GF-D8 (cell line): ENCODE measurements at regions not wholly inside any gene's neighbourhood (a gene's known extent, or its start where the extent isn't known, plus 50 kb on each side); places are given as distances from the start of the nearest gene placed in this dataset.
"Not testable (repeated sequence)": the region's sequence is repeated elsewhere in the genome, so short reads cannot be mapped to it uniquely, and the experiment has no call there.

ENCODE experiments used
- DNase-seq: peaks from one replicate; lab custom pipeline; 2025; lab: John Stamatoyannopoulos, UW

DNA sequence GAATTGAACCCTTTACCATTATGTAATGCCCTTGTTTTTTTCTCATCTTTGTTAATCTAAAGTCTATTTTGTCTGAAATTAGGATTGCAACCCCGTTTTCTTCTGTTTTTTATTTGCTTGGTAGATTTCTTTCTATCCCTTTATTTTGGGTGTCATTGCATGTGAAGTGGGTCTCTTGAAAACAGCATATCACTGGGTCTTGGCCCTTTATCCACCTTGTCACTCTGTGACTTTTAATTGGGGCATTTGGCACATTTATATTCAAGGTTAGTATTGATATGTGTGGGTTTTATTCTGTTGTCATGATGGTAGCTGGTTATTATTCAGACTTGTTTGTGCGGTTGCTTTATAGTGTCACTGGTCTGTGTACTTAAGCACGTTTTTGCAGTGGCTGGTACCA is 117.4 kb upstream of the MARCHF11 start:
- no peak for DNase-seq

DNA sequence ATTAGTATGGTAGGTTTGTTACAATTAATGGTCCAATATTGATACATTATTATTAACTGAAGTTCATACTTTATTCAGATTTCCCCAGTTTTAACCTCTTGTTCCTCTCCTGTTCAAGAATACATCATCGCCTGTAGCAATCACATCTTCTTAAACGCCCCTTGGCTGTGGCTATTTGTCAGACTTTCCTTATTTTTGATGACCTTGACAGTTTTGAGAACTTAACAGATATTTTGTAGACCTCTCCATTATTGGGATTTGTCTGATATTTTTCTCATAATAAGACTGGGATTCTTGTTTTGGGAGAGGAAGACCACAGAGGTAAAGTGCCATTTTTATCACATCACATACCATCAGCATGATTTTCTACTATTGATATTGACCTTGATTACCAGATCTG is 112.3 kb upstream of the MARCHF11 start:
- DNase-seq: no peak

DNA sequence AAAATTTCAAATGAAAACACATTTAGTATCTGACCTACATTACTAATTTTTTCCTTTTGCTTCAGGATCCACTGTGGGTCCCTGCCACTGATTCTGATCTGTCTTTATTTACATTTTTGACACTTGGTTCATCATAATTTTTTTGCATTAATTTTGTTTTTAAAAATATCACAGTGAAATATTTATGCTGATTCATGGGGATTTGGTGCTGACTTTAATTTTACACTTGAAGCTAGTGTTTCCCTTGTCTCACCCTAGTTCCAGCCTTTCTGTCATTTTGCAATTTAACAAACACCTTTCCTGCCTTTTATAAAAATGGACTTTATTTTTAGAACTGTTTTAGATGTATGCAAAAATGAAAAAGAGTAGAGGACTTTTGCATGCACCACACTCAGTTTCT is 111.9 kb upstream of the MARCHF11 start:
- DNase-seq: no peak

DNA sequence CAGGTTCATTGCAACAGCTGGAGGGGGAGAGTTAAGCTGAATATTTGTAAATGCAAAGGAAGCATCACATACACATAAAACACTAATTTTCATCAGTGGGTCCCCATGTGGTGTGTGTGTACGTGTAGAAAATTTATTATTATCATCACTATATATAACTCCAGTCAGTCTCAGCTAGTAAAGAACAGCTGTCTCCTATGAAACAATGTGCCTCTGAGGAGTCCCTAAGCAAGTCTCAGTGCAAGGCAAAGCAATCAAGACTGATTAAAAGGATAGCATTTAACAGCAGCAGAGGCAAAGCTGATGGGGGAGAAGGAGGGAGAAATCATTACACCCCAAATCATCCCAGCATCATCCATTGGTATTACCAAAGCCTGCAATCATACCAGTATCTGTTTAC is 104.2 kb upstream of the MARCHF11 start:
- no peak for DNase-seq

DNA sequence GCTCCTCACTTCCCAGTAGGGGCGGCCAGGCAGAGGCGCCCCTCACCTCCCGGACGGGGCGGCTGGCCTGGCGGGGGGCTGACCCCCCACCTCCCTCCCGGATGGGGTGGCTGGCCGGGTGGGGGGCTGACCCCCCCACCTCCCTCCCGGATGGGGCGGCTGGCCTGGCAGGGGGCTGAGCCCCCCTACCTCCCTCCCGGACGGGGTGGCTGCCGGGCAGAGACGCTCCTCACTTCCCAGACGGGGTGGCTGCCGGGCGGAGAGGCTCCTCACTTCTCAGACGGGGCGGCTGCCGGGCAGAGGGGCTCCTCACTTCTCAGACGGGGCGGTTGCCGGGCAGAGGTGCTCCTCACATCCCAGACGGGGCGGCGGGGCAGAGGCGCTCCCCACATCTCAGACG is 97.3 kb upstream of the MARCHF11 start:
- DNase-seq: not testable (repeated sequence)

DNA sequence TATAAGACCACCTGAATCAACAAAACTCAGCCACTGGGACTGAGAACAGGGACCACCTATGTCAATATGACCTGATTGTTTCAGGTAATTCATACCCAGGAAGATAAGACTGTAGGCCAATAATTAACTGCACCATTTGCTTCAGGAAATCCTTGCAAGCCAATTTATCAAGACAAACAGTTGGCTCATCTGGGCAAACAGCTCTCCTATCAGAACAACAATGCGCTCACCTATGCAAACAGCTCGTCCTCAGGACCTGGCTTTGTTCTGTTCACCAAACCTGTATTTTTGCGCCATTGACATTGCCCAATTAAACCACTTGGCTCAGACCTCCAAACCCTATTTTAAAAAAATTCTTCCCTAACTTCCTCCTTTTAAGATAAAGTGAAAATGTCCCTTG is 92.3 kb upstream of the MARCHF11 start:
- peak; percentile 17 for DNase-seq

DNA sequence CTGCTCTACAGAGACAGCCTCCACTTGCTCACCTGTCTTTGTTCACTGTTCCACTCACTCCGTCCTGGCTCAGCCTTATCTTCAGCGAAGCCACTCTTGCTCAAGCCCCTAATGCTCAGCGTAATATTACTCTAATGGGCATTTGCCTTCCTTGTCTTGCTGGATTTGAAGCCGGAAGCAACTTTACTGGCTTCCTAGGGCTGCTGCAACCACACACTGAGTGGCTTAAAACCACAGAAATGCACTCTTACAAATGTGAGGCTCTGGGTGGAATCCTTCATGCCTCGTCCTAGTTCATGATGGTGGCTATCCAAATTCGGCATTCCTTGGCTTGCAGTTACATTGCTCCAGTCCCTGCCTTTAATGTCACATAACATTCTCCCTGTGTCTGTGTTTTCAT is 85.5 kb upstream of the MARCHF11 start:
- peak; percentile 9 for DNase-seq

DNA sequence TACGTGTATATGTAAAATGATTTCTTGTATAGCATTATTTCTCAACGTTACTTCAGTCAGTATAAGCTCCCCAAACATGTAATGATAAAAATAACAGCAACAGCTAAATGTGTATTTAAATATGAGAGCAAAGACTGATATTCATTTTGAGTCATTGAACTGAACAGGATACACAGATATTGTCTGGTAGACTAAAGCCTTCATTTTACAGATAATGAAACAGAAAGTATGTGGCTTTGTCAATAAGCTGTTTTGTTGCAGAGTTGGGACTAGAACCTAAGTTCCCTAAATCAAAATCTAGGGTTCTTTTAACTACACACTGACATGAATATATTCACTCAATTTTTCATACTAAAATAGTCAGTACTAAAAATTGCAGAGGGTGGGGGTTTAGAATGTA is 80.4 kb upstream of the MARCHF11 start:
- no peak for DNase-seq

DNA sequence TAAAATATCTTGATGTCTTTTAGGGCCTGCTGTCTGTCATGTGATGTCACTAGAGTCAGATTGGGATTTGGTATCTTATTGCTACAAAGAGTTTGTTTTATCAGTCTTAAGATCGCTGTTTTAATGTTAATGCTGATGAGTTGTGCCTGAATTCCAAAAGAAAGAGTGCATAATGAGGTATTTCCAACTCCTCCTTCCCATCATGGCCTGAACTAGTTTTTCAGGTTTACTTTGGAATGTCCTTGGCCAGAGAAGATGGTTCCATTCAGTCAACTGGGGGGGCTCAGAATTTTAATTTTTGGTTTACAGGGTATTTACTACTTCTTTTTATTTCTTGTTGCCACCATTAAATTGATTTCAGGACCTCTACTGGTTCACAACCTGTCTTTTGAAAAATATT is 74.3 kb upstream of the MARCHF11 start:
- no peak for DNase-seq

DNA sequence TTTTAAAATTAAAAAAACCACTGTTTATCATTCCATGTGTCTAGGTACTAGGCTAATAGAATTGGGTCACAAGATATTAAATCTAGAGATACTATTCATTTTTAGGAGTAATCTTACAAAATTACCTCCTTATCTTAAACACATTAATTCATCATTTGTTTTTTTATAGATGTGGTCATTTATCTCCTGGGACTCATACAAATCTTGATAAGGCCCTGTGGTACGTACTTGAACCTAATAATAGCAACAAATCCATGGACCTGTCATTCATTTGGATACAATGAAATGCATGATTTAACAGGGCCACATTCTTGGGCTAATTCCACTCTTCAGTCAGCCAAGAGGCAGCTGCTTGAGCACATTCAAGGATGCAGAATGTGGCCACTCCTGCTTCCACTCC is 66.4 kb upstream of the MARCHF11 start:
- DNase-seq: no peak

DNA sequence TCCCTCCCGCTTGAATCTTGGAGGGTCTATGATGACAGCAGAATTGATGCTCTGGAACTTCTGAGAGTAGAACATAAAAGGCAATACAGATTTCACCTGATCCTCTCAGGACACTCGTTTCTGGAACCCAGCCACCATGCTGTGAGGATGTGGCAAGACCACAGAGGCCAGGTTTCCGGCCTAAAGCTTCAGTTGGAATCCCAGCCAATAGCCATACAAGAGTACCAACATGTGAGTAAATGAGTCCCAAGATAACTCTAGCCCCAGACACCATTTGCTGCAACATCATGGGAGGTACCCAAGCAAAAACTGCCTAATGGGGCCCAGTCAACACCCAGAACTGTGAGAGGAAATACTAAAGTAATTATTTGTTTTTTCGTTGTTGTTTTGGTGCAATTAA is 65.7 kb upstream of the MARCHF11 start:
- no peak for DNase-seq

DNA sequence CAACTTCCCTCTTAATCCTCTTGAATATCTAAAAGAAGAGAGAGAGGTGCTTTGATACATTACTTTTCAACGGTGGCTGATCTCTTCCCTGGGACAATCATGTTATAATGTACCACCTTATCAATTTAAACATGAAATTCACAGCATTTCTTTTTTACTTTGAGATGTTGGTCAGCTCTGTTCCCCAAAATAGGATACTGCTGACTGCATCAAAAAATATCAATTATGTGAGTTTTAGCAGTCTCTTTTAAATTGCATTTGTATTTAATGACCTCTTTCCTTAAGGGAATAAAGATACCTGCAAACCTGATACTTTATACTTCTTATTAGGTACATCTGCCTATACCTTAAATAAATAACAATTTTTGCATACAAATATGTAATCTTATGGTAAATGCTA is 58.4 kb upstream of the MARCHF11 start:
- DNase-seq: no peak

DNA sequence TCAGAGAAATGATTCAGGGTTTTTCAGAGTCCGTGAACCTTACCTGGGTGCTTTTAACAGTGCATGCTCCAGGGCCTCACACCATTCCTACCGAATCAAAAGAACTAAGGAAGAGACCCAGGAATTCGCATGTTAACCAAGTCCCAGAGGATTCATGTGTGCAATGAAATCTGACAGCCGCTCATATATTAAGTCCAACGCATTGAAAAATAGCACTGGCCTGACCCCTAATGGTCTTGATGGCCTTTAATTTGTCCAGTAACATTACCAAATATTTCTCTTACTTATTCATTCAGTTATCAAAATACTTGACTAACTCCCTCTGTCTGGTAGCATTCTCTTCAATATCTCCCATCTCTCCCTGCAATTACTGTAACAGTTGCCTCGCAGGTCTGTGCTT is 55.0 kb upstream of the MARCHF11 start:
- no peak for DNase-seq

DNA sequence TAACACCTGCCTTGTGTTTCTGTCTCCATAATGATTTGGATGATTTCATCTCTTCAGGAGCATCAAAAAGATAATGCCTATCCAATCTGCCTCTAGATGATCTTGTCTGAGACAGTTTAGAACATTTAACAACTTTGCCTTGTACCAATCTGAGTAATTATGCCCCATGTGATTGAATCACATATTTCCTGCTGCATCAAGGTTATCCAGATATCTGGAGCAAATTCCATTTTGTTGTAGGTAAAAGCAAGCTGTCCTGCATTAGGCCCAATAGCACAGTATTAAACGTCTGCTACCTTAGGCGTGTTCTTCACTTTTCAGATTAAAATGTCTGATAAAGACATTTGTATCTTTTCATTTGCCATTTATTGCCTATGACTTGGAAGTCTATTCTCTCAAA is 54.1 kb upstream of the MARCHF11 start:
- DNase-seq: no peak

DNA sequence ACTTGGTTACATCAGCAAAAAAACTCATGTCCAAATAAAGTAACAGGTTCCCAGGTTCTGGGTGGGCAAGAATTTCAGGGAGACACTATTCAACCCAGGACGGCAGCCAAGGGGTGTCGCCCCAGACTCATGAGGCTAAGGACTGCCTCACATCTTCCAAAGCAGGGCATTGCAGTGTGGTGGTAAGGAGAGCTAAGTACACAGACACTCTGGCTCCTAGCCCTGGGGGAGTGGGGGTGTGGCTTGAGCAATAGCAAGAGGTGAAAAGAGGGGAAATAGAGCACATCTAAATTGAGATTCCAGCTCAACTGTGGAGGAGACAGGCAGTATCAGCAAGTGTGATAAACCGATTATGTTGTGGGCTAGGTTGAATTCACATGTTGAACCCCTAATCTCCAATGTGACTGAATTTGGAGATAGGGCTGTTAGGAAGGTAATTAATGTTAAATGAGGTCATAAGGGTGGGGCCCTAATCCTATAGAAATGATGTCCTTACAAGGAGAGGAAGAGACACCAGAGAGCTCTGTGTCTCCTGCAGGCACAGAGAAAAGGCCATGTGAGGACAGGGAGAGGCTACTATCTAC is 49.9 kb upstream of the MARCHF11 start:
- DNase-seq: no peak
